ENCODE measurements at regions not wholly inside any gene's neighbourhood (a gene's known extent, or its start where the extent isn't known, plus 50 kb on each side); places are given as distances from the start of the nearest gene placed in this dataset.

GRCh38 chr21:24217151-24217550 lies 1390.1 kb downstream of the MRPL39 start:
- Mint-ChIP-seq H3K27ac (no peak overlapping the region), H3K9me3 (ENCODE audit: insufficient read depth) (no peaks in the 10 kb centered on the region), H3K27me3 (no peaks in the 10 kb centered on the region), H3K4me1 (no peaks in the 10 kb centered on the region), H3K4me3 (no peak overlapping the region)
- DNase-seq (no peak), ATAC-seq (ENCODE audit: low read depth) (no peak)
- TF ChIP-seq EZH2 (IDR thresholded peaks at IDR 0.05; ENCODE audit: borderline replicate concordance, insufficient read depth, low read depth, low read length, poor library complexity, severe bottlenecking) (no peak), CTCF (IDR thresholded peaks at IDR 0.05) (no peak)
- H3K4me1 ChIP-seq (ENCODE audit: control insufficient read depth in 2 of 2, insufficient read depth in 2 of 2, low read length in 2 of 2): no peaks in the 10 kb centered on the region
- CTCF ChIA-PET: no interaction called here
- H3K4me3 ChIP-seq (ENCODE audit: control extremely low read depth in 1 of 5, extremely low read depth in 1 of 5, insufficient read depth in 1 of 5, low read depth in 2 of 5, low read length in 4 of 5): no peak overlapping the region
- H2AFZ ChIP-seq (ENCODE audit: insufficient read depth, low read depth, low read length, poor library complexity, severe bottlenecking): no peak overlapping the region
- H3K36me3 ChIP-seq (replicated peaks in 1 of 2; ENCODE audit: control extremely low read depth in 1 of 2, control insufficient read depth in 1 of 2, extremely low read depth in 1 of 2, insufficient read depth in 2 of 2, low read length in 1 of 2): no peaks in the 10 kb centered on the region
- no peaks in the 10 kb centered on the region for H3K79me2 ChIP-seq (ENCODE audit: control insufficient read depth, insufficient read depth, low read length)
- intact Hi-C loops (cut with micrococcal nuclease): no loop called here
- WGBS (ENCODE audit: insufficient coverage): no CpG with 5 or more reads among the region's 4 CpGs
- no peaks in the 10 kb centered on the region for H3K27me3 ChIP-seq (replicated peaks in 1 of 4; ENCODE audit: control extremely low read depth in 1 of 4, control insufficient read depth in 3 of 4, insufficient read depth in 4 of 4, low read length in 3 of 4)
- no peaks in the 10 kb centered on the region for H3K9me3 ChIP-seq (ENCODE audit: control extremely low read depth in 1 of 3, control insufficient read depth in 2 of 3, insufficient read depth in 1 of 3, low read length in 2 of 3)
- no peak overlapping the region for H3K9ac ChIP-seq (ENCODE audit: low read length)
- H4K20me1 ChIP-seq (ENCODE audit: control insufficient read depth, insufficient read depth, low read length, poor library complexity, severe bottlenecking): no peaks in the 10 kb centered on the region
- no peak overlapping the region for H3K27ac ChIP-seq (ENCODE audit: low read length in 2 of 2)
- POLR2A ChIA-PET: no interaction called here
- no peak overlapping the region for H3K4me2 ChIP-seq (replicated peaks; ENCODE audit: low read depth, low read length, poor library complexity, severe bottlenecking)

- Histone ChIP-seq H3K4me2 (replicated peaks; ENCODE audit: low read depth, low read length, poor library complexity, severe bottlenecking) (no peak overlapping the region), H3K36me3 (replicated peaks in 1 of 2; ENCODE audit: control extremely low read depth in 1 of 2, control insufficient read depth in 1 of 2, extremely low read depth in 1 of 2, insufficient read depth in 2 of 2, low read length in 1 of 2) (no peaks in the 10 kb centered on the region), H3K9ac (ENCODE audit: low read length) (no peak overlapping the region), H3K79me2 (ENCODE audit: control insufficient read depth, insufficient read depth, low read length) (no peaks in the 10 kb centered on the region), H3K27ac (ENCODE audit: low read length in 2 of 2) (no peak overlapping the region), H3K27me3 (replicated peaks in 1 of 4; ENCODE audit: control extremely low read depth in 1 of 4, control insufficient read depth in 3 of 4, insufficient read depth in 4 of 4, low read length in 3 of 4) (no peaks in the 10 kb centered on the region), H4K20me1 (ENCODE audit: control insufficient read depth, insufficient read depth, low read length, poor library complexity, severe bottlenecking) (no peaks in the 10 kb centered on the region), H2AFZ (ENCODE audit: insufficient read depth, low read depth, low read length, poor library complexity, severe bottlenecking) (no peak overlapping the region), H3K4me1 (ENCODE audit: control insufficient read depth in 2 of 2, insufficient read depth in 2 of 2, low read length in 2 of 2) (no peaks in the 10 kb centered on the region), H3K4me3 (ENCODE audit: control extremely low read depth in 1 of 5, extremely low read depth in 1 of 5, insufficient read depth in 1 of 5, low read depth in 2 of 5, low read length in 4 of 5) (no peak overlapping the region), H3K9me3 (ENCODE audit: control extremely low read depth in 1 of 3, control insufficient read depth in 2 of 3, insufficient read depth in 1 of 3, low read length in 2 of 3) (peaks cover 0 to 16% (median 0%) of the 10 kb centered on the region in 3 donors)
- ATAC-seq (ENCODE audit: low read depth) (no peak), DNase-seq (no peak)
- ChIA-PET CTCF (no interaction called here), POLR2A (no interaction called here)
- Mint-ChIP-seq H3K9me3 (ENCODE audit: insufficient read depth) (peaks cover 2% of the 10 kb centered on the region), H3K27ac (no peak overlapping the region), H3K4me1 (no peaks in the 10 kb centered on the region), H3K4me3 (no peak overlapping the region), H3K27me3 (no peaks in the 10 kb centered on the region)
- intact Hi-C loops (cut with micrococcal nuclease): no loop called here
- no CpG with 5 or more reads among the region's 5 CpGs for WGBS (ENCODE audit: insufficient coverage)
- TF ChIP-seq EZH2 (IDR thresholded peaks at IDR 0.05; ENCODE audit: borderline replicate concordance, insufficient read depth, low read depth, low read length, poor library complexity, severe bottlenecking) (no peak), CTCF (IDR thresholded peaks at IDR 0.05) (no peak)
These were observed 1397.2 kb downstream of the MRPL39 start for GRCh38 chr21:24210130-24210529.

Data from B cell (primary cell).